ENCODE measurements at regions not wholly inside any gene's neighbourhood (a gene's known extent, or its start where the extent isn't known, plus 50 kb on each side); places are given as distances from the start of the nearest gene placed in this dataset.

- in situ Hi-C loops (cut with MboI; ENCODE audit: low sequenced_read_pairs, unreplicated experiment) = no loop called here
- no peak for DNase-seq (ENCODE audit: low spot score)
- TF ChIP-seq CTCF (IDR thresholded peaks at IDR 0.05; ENCODE audit: borderline replicate concordance, control extremely low read depth, extremely low read depth, insufficient read depth, missing control alignments) = no peak
Observed at GRCh38 chr11:28521075-28521474, 412.9 kb downstream of the METTL15 start.

DNA sequence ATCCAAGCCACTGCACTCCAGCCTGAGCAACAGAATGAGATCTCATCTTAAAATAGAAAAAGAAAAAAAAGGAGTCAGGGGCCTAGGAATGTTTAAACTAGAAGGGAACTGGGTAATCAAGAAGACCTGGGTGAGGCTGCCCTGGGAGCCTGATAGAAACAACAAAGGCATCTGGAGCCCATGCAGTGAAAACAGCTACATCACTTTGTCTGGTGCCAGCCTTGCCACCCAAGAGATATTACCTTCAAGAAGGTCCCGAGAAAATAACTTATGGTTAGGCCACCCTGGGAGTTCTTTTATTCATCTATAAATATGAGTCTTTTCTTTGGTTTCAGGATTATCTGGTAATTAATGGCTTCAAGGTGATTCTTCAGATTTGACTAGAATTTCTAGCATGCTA lies 412.1 kb downstream of the METTL15 start:
- no peak for TF ChIP-seq CTCF (IDR thresholded peaks at IDR 0.05; ENCODE audit: borderline replicate concordance, control extremely low read depth, extremely low read depth, insufficient read depth, missing control alignments)
- no peak for DNase-seq (ENCODE audit: low spot score)
- in situ Hi-C loops (cut with MboI; ENCODE audit: low sequenced_read_pairs, unreplicated experiment) = no loop called here

DNA sequence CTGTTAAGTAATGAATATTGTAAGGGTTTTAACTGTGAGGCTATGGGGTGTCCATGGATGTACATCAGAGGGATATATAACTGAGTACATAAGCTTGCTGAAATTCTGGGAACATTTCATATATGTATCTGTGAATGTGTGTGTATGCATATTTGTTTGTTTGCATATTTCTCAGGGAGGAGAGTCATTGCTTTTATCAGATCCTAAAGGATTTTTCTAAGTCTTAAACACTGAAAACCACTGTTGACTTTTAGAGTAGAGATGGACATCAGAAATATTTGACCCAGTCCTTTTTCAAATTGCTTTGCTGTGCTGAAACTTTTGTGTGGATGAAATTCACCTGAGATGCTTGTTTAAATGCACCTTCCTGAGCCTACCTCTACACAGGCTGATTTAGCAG lies 410.6 kb downstream of the METTL15 start:
- DNase-seq (ENCODE audit: low spot score) = no peak
- no peak for TF ChIP-seq CTCF (IDR thresholded peaks at IDR 0.05; ENCODE audit: borderline replicate concordance, control extremely low read depth, extremely low read depth, insufficient read depth, missing control alignments)
- in situ Hi-C loops (cut with MboI; ENCODE audit: low sequenced_read_pairs, unreplicated experiment) = no loop called here

- no peak for TF ChIP-seq CTCF (IDR thresholded peaks at IDR 0.05; ENCODE audit: borderline replicate concordance, control extremely low read depth, extremely low read depth, insufficient read depth, missing control alignments)
- DNase-seq (ENCODE audit: low spot score) = no peak
- in situ Hi-C loops (cut with MboI; ENCODE audit: low sequenced_read_pairs, unreplicated experiment) = no loop called here
Observed at GRCh38 chr11:28517621-28518020, 409.4 kb downstream of the METTL15 start.

DNA sequence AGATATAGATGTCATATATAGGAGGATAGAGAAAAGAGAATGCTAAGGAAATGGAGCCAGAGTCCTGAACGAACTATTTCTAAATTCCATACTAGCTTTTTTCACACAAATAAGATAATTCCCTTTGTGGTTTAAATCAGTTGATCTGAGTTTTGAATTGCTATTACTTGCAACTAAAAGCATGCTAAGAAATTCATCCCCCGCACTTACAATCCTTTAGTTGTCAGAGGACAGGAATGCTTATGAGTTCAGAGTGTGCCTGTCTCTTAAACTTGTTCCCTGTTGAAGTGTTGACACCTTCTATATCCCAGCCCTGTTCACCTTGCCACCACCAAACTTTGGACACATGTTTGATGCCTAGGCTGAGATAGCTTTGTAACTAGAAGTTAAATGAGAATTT lies 406.2 kb downstream of the METTL15 start:
- in situ Hi-C loops (cut with MboI; ENCODE audit: low sequenced_read_pairs, unreplicated experiment) = no loop called here
- no peak for TF ChIP-seq CTCF (IDR thresholded peaks at IDR 0.05; ENCODE audit: borderline replicate concordance, control extremely low read depth, extremely low read depth, insufficient read depth, missing control alignments)
- DNase-seq (ENCODE audit: low spot score) = no peak

DNA sequence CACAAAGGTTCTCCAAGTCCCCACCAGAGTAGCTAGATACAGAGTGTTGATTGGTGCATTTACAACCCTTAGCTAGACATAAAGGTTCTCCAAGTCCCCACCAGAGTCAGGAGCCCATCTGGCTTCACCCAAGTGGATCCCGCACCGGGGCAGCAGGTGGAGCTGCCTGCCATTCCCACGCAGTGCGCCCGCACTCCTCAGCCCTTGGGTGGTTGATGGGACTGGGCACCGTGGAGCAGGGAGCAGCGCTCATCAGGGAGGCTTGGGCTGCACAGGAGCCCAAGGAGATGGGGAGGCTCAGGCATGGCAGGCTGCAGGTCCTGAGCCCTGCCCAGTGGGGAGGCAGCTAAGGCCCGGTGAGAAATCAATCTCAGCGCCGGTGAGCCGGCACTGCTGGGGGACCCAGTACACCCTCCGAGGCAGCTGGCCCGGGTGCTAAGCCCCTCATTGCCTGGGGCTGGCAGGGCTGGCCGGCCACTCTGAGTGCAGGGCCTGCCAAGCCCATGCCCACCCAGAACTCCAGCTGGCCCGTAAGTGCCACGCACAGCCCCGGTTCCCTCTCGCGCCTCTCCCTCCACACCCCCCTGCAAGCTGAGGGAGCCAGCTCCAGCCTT lies 404.1 kb downstream of the METTL15 start:
- DNase-seq (ENCODE audit: low spot score) = no peak
- no peak for TF ChIP-seq CTCF (IDR thresholded peaks at IDR 0.05; ENCODE audit: borderline replicate concordance, control extremely low read depth, extremely low read depth, insufficient read depth, missing control alignments)
- in situ Hi-C loops (cut with MboI; ENCODE audit: low sequenced_read_pairs, unreplicated experiment) = no loop called here

Measured in GM13976 (cell line).